ENCODE measurements at regions not wholly inside any gene's neighbourhood (a gene's known extent, or its start where the extent isn't known, plus 50 kb on each side); places are given as distances from the start of the nearest gene placed in this dataset.

DNA sequence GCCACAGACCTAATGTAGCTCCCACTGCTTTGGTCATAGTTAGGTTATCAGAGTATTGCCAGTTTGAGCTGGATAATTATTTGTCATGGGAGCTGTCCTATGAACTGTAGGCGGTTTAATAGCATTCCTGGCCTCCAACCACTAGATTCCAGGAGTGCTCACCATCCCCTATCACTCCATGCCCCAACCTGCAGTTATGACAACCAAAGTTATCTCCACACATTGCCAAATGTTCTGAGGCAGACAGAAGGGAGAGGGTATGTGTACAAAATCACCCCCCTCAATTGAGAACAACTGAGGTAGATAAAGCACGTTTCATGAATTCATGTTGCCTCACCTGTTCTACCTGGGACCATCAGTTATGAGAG, 119.0 kb upstream of the CACUL1 start:
- TF ChIP-seq CTCF (IDR thresholded peaks at IDR 0.05) = no peak
- TF ChIP-seq POLR2A (IDR thresholded peaks at IDR 0.05; ENCODE audit: low read length) = no peak
- no peak for TF ChIP-seq SMC3 (IDR thresholded peaks at IDR 0.05)
- TF ChIP-seq CBX8 (IDR thresholded peaks at IDR 0.05) = no peak
- TF ChIP-seq, protein P1, sequence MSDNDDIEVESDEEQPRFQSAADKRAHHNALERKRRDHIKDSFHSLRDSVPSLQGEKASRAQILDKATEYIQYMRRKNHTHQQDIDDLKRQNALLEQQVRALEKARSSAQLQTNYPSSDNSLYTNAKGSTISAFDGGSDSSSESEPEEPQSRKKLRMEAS (IDR thresholded peaks at IDR 0.05) = no peak
- TF ChIP-seq ZFP36 (IDR thresholded peaks at IDR 0.05; ENCODE audit: borderline replicate concordance, partially characterized antibody) = no peak
- TF ChIP-seq PBX3 (IDR thresholded peaks at IDR 0.05) = no peak
- TF ChIP-seq CEBPB (IDR thresholded peaks at IDR 0.05) = no peak
- no peak for TF ChIP-seq JUN (IDR thresholded peaks at IDR 0.05)
- no peak for TF ChIP-seq USF2 (IDR thresholded peaks at IDR 0.05)
- no peak for TF ChIP-seq EHMT2 (IDR thresholded peaks at IDR 0.05; ENCODE audit: low read depth)
